ENCODE measurements at regions not wholly inside any gene's neighbourhood (a gene's known extent, or its start where the extent isn't known, plus 50 kb on each side); places are given as distances from the start of the nearest gene placed in this dataset.
A peak's percentile ranks its signal among the peaks of the same experiment; 100 is the strongest.
"Not testable (repeated sequence)": the region's sequence is repeated elsewhere in the genome, so short reads cannot be mapped to it uniquely, and the experiment has no call there.

DNA sequence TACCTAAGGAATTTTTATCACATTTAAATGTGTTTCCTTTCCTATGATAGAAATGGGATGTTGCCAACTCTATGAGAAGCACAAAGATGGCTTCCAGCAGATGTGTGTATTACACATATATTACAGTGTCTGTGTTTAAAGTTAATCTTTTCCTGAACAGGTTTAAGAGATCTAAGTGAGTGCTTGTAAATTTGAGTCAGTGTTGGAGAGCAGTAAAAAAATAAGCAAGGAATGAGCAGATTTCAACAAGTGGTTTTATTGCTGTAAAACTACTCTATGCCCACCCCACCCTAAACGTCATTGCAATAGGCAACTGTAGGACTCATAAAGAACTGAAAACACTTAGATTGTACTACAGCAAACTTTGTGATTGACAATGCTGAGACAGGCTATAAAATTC is 248.7 kb downstream of the KLF5 start:
- no peak for DNase-seq (ENCODE audit: low read depth)

DNA sequence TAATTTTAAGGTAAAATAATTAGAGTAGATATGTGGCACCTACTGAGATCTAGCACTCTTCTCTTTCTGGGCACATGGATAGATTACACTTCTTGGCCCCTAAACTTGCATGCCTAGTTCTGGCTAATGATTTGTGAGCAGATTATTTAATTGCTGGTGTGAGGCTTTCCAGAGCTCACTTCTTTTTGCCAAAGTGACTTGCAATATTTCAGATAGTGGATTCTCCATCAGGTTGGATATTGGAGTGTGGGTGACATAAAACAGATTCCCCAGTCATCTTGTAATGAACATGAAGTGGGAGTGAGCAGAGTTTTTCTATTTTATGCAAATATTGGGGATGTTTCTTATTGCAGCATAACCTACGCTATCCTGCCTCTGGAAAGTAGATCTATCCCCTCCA is 247.9 kb downstream of the KLF5 start:
- no peak for DNase-seq (ENCODE audit: low read depth)

DNA sequence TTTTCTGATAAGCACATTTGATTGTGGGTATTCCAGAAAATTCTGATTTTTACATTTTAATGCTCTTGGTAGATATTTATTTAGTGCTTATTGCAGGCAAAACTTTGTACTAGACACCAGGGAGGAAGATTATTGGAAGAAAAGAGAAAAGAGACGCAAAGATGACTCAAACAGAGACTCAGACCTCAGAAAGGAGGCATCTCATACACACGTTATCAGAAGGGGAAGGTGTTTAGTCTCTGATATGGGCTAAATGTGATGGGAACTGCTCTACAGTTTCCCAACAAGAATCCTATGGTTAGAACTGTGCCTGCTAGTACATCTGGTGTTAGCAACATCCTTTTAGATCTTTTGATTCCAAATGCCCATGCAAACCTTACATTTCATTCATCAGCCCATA is 245.6 kb downstream of the KLF5 start:
- no peak for DNase-seq (ENCODE audit: low read depth)

DNA sequence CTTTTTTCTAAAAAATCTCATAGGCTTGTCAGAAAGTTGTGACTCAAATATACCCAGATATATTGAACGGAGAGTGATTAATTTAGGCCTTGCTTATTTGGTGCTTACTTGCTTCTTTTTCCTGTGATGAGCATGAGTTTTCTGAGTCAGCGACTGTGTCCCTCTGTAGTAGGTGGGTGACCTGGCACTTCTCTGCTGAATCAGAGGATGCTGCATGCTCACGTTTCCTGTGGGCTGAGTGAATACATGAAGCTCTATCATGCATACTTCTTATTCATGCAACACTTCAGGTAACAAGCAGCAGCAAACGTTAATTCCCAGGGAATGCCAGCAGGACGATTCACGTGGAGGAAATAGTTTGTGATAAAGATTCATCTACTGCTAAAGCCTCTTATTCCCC is 245.0 kb downstream of the KLF5 start:
- DNase-seq (ENCODE audit: low read depth): peak; percentile 42

DNA sequence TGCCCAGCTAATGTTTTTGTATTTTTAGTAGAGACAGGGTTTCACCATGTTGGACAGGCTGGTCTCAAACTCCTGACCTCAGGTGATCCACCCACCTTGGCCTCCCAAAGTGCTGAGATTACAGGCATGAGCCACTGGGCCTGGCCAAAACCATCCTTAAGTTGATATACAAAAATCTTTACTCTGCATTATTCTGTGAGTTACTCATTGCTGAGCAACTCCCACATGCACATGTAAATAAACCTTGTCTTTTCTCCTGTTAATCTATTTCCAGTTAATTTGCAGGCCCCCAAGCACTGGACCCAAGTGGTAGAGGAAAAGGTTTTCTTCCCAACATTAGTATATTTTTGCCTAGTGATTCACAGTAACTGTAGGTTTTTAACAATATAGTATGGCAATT is 242.8 kb downstream of the KLF5 start:
- not testable (repeated sequence) for DNase-seq (ENCODE audit: low read depth)

DNA sequence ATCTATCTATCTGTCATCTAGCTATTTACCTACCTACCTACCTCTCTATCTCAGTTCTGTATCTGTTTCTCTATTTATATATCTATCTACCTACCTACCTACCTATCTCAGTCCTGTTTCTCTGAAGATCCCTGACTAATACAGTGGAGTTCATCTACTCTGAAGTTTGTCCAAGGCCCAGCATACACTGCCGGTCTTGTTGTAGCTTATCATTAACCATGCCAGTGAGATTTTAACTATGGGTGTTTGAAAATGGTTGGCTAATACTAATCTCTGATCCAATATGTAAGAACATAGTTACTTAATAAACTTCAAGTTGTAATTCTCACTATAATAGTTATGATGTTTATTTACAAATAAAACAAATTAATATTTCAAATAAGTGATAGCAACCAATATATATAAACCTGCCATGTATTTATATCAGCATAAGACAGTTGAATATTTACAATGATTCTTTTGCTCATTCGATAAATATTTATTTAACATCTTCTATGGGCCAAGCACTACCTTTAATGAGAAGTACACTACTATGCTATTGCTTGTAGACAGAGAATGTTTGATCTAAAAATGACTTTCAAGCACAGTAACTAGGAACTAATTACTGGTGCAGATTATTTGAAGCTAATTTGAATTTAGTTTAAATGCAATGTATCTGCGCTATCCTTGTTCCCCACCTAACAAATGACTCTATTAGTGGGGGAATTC is 242.1 kb downstream of the KLF5 start:
- no peak for DNase-seq (ENCODE audit: low read depth)

DNA sequence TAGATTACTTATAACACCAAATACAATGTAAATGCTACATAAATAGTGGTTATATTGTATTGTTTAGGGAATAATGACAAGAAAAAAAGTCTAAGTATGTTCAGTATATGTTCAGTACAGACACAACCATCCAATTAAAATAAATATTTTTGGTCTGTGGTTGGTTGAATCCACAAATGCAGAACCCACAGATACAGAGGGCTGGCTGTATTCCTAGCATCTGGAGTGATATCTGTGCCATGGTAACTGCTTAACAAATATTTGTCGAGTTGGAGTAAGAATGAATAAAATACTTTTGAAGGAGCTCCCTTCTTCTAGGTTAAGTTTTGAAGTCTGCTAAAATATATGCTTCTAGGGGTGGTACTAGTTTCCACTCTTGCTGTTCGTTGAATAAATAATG is 241.0 kb downstream of the KLF5 start:
- peak; percentile 26 for DNase-seq (ENCODE audit: low read depth)

DNA sequence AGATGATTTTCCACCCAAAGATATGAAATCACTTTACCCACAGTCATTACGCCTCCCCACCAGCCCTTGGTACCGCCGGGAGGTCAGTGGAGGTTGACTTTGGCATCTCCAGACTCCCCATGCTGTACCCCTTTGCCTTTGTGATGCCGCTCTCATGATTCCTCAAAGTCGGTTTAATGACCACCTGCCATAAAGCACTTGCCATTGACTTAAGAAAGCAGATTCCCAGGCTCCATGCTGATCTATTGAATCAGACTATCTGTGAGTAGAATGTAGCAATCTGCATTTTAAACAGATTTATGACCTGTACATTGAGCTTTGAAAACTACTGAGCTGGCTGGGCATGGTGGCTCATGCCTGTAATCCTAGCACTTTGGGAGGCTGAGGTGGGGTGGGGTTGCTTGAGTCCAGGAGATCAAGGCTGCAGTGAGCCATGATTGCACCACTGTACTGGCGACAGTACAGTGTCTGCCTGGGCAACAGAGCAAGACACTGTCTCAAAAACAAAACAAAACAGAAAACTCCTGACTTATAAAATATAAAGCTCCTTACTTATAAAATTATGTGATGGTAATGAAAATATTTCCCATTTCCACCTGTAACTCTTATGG is 235.2 kb downstream of the KLF5 start:
- DNase-seq (ENCODE audit: low read depth): no peak

DNA sequence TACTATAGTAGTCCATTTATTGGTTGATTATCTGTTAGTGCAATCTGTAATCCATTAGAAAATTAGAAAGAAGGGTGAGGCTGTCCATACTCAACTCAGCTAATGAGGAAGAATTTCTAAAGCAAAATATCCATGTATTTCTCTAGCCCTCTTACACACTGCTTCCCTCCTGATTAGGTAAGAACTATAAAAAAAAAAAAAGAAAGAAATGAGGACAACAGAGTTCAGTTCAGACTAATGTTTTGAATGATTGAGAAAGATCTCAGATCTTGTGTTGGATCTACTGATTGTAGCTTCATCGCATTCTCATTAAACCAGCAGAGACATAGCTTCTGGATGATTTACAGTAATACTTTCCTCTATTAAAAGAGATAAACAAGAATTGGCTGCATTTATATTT is 233.3 kb downstream of the KLF5 start:
- no peak for DNase-seq (ENCODE audit: low read depth)

DNA sequence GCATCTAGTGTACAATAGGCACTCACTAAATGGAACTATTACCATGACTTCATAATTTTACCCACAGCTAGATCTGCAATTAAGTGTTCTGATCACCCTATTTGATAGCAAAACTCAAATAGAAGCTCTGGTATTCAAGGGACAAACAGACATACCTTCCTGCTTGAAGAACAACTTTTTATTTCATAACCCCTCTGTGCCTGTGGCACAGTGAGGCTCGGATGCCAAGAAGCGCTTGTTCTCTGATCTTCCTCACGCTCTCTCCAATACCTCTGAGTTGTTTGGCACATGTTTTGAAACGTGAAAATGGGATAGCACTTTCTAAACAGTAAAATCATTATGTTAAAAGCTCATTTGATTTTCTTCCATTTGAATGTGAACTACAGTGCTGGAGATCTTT is 232.0 kb downstream of the KLF5 start:
- DNase-seq (ENCODE audit: low read depth): no peak

DNA sequence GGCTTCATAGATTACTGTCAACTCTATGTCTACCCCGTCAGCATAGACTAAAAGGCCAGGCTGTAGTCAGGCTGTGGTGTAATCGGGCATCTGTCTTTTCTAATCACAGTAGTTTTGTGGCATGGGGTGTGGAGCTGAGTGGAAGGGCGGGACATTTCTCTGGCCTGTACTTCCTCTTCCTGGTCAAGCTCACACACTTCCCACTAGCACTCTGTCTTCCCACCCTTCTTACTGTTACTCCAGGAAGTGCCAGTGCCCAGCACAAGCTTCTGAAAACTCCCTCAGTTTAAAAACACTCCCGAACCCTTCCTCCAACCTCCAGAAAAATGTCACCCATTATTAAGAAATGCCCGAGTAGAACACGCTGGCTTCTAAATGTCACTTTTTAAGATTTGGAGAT is 229.8 kb downstream of the KLF5 start:
- DNase-seq (ENCODE audit: low read depth): no peak

DNA sequence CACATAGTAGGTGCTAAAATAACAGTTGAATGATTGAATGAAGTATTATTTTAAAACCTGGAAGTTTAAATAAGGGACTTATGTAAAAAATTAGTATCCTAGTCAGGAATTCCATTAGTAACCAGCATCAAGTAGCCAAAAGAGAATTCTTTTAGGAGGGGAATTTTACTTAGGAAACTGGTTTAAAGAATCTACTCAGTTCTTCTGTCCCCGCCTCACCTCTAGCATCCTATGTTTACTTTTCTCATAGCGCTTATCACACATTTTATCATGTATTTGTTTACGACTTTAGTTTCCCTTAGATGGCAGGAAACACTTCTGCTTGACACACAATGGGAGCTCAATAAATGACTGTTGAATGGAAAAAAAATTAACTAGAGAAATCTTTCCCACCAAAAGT is 229.0 kb downstream of the KLF5 start:
- no peak for DNase-seq (ENCODE audit: low read depth)

DNA sequence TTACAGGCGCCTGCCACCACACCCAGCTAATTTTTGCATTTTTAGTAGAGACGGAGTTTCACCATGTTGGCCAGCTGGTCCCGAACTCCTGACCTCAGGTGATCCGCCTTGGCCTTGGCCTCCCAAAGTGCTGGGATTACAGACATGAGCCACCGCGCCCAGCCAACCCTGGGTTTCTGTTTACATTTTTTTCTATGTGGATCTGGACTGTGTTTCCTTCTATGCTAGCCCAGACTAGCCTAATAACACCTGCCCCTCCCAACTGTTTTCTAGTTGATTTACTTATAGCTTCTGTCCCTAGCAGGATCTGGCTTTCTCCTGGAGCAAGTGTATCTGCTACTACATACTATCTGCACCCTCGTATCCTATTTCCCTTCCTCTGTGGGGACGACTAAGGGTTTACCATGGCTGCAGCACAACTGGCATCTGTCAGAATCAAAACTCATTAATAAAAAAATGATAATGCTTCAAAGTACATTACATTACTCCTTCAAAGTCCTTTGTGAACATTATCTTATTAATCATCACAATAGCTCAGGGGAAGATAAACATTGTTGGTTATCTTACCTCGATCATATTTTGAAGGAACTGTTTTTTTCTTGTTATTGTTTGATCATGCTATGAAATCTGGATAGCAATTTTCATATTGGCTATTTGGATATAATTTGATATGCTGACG is 228.3 kb downstream of the KLF5 start:
- no peak for DNase-seq (ENCODE audit: low read depth)

DNA sequence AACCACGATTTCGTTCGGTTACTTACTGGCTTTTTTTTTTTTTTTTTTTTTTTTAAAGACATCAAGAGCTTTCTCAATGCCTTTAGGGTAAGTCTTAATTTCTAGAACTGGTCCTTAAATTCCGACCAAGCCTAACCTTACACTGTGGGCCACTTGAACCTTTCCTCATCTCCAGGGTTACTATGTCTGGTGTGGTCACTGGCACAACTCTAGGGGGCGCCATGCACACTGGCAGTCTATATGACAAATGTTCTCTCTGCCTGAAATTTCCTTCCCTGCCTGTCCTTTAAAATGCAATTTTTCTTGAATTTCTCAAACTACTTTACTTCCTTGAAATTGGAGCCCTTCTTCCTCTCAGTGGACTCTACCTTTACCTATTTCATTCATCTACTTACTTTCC is 227.4 kb downstream of the KLF5 start:
- DNase-seq (ENCODE audit: low read depth): no peak

DNA sequence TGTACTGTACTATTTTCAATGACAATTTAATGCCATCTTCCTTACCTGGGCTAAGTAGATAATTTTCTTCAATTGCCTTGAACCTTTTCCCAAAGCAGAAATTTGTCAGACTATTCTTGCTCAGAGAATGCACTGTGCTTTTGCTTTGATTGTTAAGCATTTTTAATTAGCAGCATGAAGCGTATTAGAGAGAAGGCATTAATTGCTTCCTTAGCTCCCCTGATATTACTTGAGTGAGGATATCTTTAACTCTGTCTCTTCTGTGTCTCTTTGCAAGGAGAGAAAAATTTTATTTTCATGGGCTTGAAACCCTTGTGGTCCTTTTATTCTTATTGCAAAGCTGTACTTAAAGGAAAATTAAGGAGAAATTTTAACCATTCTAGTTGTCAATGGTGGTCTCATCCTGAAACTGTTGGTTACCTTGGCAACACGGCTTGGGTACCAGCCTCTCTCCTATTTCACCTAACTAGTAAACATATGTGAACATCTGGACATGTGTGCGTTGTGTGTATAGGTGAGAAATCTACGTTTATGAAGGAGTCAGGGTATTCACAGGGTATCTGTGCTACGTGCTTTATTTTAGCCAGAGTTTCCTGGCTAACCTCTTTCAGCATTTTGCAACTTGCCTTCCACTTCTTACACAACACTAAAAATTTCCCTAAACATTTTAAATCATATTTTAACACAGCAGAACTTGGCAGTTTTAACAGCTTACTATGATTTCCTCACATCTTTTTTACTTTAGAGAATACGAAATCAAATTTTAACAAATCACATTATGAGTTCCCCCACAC is 225.5 kb downstream of the KLF5 start:
- DNase-seq (ENCODE audit: low read depth): no peak

DNA sequence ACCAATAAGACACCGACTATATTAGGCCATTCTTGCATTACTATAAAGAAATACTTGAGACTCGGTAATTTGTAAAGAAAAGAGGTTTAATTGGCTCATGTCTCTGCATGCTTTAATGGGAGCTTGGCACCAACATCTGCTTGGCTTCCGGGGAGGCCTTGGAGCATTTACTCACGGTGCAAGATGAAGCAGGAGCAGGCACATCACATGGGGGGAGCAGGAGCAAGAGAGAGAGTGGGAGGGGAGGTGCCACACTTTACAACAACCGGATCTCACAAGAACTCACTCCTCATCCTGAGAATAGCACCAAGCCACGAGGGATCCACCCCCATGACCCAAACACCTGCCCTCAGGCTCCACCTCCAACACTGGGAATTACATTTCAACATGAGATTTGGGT is 224.8 kb downstream of the KLF5 start:
- DNase-seq (ENCODE audit: low read depth): no peak

DNA sequence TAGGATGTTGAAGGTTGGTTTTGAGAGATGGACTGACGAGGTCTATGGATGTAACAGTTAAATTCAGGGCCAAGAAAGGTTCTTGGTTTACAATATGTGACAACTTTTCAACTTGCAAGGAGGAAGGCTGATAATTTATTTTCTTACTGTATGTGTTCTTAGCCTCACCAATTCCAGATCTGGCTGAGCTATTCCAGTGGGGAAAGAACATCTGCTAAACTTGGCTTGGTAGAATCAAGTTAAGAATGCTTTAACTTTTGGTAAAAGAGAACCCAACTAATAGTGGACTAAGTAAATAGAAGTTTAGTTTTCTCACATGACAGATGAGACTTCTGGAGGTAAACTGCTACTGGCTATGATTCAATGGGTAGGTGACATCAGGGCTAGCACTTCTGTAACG is 222.9 kb downstream of the KLF5 start:
- DNase-seq (ENCODE audit: low read depth): no peak

DNA sequence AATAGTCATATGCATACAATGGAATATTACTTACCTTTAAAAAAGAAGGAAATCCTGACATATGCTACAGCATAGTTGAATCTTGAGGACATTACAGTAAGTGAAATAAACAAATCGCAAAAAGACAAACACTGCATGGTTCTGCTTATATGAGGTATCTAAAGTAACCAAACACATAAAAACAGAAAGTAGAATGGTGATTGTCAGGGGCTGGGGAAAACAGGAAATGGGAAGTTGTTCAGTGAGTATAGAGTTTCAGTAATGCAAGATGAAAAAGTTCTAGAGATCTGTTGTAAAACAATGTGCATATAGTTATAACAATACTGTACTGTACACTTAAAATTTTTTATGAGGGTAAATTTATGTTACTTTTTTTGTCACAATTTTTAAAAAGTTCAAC is 219.4 kb downstream of the KLF5 start:
- DNase-seq (ENCODE audit: low read depth): no peak

DNA sequence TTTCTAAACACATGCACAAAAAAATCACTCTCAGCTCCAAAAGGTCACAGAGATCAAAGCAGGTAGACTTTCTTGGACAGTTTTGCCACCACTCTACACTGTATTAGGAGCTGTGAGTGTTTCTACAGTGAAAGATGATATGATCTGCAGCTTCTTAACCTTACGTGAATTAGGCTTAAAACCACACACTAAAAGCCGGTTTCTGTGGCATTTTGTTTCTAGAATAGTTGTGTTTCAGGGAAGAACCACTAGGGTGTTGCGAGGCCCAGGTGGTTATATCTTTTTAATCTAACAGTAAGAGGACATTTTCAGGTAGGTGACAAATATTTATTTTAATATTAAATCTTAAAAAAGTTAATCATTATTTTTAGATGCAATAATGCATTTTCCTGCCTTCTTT is 216.4 kb downstream of the KLF5 start:
- DNase-seq (ENCODE audit: low read depth): peak; percentile 59

DNA sequence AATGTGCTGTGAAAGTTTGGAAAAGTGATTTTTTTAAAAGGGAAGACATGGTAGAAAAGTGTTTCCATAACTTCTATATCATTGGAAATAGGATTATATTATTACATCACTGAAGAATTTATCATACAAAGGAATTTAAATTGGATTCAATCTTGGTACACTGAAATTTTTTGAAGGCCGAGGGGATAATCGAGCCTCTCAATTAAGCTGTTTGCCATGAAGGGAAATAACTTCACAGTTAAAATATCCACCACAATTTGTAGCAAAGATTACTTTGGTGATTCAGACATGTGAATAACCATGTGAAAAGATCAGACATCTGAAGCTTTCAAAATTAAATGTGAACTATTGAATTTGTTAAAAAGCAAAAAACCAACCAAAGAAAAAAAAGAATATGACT is 215.3 kb downstream of the KLF5 start:
- peak; percentile 51 for DNase-seq (ENCODE audit: low read depth)

DNA sequence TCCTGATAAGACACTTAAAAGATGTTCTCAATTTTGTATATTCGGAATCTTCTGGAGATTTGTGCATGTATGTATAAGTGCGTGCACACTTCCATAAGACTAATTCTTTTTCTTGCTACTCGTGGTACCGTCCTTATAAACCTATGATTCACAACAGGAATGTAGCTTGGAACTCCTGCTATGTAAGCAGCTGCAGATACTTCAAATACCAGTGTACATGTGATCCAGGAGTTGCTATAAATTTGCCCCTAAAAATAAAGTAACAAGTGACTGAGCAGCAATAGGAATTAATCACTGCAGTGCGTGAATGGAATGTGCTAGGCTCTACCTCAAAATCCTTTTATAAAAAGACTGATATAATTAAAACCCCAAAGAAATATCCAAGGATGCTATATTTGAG is 214.9 kb downstream of the KLF5 start:
- peak; percentile 93 for DNase-seq (ENCODE audit: low read depth)

DNA sequence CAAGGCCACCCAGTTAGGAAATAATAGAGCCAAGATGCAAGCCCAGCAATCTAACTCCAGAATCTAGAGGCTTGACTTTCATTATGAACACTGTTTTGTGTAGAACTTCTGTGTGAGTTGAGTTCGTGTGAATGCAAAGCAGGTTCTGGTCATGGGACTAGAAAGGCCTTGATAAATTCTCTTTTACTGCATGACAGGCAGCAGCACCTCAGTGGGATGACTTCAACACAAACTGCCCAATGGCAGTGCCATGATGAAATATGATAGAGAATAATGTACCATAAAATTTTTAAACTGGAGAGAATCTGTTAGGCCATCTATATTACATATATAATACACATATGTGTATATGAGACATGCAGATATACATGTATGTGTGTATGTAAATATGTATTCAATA is 214.5 kb downstream of the KLF5 start:
- DNase-seq (ENCODE audit: low read depth): no peak
